ENCODE measurements at regions not wholly inside any gene's neighbourhood (a gene's known extent, or its start where the extent isn't known, plus 50 kb on each side); places are given as distances from the start of the nearest gene placed in this dataset.
"Not testable (repeated sequence)": the region's sequence is repeated elsewhere in the genome, so short reads cannot be mapped to it uniquely, and the experiment has no call there.

DNA sequence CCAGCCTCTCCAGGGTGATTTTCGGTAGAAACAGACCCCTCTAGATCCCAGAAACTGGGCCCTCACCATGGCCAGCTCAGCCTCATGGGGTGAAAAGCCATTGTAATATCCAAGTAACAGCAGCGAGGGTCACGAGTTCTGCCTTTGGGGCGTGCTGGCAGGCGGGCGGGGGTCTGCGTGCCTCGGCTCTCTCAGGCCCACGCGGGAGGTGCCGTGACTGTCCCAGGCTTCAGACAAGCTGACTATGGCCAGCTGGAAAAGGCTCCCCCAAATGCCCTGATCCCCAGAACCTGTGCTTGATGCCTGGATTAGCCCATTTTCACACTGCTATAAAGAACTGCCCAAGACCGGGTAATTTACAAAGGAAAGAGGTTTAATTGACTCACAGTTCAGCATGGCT lies 160.2 kb downstream of the LAT start:
- not testable (repeated sequence) for DNase-seq (ENCODE audit: low read depth)

- DNase-seq (ENCODE audit: low read depth), result not testable (repeated sequence)
Measured at GRCh38 chr16:29144669-29145062, 159.8 kb downstream of the LAT start.

- not testable (repeated sequence) for DNase-seq (ENCODE audit: low read depth)
Measured at GRCh38 chr16:29143739-29144668, 159.2 kb downstream of the LAT start.

DNA sequence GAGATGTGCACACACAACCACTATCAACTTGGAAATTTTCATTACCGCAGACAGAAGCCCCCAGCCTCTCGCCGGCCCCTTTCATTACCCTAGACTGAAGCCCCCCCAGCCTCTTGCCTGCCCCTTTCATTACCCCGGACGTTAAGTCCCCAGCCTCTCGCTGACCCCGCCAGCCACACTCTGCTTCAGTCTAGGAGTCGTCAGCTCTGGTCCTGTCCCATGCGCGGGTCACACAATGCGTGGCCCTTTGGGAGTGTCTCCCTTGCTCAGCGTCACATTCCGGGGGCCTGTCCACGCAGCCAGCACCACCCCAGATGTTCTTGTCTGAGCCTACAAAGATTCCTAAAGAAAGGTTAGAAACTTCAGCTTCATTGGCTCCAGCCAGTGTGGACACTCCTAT lies 157.7 kb downstream of the LAT start:
- not testable (repeated sequence) for DNase-seq (ENCODE audit: low read depth)

DNA sequence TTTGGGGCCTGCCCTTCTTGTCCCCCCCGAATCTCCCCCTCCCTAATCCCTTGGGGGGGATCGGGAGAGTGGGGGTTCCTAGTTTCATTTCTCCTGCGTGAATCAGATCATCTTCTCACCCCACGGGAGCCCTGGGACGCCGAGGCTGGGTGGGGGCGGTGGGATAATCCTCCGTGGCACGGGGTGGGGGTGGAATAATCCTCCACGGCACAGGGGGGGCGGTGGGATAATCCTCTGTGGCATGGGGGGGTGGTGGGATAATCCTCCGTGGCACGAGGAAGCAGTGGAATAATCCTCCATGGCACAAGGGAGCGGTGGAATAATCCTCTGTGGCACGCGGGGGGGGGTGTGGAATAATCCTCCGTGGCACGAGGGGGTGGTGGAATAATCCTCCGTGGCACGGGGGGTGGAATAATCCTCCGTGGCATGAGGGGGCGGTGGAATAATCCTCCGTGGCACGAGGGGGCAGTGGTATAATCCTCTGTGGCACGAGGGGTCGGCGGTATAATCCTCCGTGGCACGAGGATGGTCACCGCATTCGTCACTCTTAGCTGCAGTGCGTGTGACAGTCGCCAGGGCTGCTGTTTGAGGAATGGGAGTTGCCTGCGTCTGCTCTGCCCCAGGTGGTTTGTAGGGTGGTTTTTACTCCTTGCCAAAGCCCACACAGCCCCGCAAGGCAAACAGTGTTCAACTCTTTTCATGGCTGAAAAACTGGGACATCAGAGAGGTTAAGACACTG lies 156.9 kb downstream of the LAT start:
- DNase-seq (ENCODE audit: low read depth), result no peak

DNA sequence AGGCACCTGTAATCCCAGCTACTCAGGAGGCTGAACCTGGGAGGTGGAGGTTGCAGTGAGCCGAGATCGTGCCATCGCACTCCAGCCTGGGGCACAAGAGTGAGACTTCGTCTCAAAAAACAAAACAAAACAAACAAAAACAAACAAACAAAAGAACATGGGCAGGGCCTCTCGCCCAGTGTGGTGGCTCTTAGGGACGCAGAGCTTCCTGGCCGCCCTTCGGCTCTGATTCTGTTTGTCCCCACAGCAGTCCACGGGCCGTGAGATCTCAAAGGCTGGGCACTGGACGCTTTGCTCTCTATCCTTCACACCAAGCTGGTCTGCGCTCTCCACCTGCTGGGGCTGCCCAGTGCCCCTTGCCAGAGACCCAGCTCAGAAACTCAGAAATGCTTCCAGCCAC lies 156.3 kb downstream of the LAT start:
- DNase-seq (ENCODE audit: low read depth), result not testable (repeated sequence)

- not testable (repeated sequence) for DNase-seq (ENCODE audit: low read depth)
Measured at GRCh38 chr16:29139901-29140855, 155.3 kb downstream of the LAT start.

DNA sequence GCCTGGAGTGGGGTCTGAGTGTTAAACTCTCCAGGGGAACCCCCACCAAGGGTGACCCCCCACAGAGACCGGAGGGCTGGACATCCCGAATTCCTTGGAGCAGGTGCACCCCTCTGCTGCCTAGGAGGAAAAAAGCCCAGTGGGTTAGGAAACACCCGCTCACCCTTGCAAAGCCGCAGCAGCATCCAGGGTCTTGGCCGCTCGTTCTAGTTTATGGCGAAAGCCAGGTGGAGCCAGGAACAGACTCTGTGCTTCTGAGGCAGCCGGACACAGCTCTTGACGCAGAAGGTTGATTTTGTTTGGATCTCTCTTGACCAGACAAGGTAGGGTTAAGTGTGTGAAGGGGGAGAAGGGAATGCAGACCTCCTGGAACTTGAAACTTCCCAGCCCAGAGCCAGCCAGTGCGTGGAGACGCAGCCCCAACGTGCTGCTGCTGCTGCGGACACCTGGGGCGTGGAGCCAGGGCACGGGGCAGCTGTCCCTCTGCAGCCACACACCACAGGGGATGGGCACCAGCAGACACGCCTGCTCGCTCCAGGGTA lies 154.5 kb downstream of the LAT start:
- no peak for DNase-seq (ENCODE audit: low read depth)

DNA sequence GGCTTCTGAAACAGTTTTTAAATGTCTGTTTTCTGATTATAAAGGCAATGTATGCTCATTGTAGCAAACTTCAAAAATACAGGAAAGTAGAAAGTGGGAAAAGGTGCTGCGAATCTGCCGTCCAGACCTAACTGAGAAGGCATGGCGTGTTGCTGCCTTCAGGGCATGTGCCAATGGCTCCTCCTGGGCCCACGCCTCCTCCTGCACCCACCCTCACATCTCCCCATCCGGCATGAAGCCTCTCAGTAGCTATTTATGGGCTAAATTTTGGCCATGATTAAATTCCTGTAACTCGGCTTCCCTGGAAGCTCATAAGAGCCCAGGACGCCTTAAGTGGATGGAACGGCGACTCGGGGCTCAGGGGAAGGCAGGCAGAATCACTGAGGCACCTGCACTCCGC lies 153.8 kb downstream of the LAT start:
- not testable (repeated sequence) for DNase-seq (ENCODE audit: low read depth)

DNA sequence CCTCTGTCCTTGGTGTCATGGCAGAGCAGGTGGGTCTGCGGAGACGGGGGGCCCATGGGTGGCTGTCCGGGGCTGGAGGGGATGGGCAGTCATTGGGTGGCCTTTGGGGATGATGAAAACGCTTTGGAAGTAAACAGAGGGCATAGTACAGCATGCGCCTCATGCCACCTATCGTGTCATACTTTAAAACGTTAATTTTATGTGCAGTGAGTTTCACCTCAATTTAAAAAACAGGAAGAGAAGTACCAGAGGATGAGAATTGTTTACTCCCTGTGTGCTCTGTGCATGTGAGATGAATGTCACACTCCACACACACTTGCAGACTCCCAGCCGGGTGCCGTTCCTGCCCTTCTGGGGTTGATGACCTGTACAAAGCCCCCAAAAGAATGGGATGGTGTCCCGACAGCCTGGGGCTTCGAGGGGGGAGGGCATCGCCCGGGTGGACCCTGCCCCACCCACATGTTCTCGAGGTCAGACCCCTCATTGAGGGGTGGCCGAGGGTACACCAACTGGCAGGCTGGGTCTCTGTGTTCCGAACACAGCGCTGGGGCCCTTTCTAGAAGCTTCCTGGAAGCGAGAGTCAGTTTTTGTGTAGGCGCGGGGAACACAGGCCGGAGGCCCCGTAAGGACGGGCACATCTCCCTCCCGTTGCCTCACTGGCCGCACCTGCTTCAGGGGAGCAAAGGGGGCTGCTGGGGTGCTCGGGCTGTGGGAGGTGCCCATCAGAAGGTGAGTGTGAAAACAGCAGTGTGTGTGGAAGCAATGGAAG lies 153.2 kb downstream of the LAT start:
- not testable (repeated sequence) for DNase-seq (ENCODE audit: low read depth)

DNA sequence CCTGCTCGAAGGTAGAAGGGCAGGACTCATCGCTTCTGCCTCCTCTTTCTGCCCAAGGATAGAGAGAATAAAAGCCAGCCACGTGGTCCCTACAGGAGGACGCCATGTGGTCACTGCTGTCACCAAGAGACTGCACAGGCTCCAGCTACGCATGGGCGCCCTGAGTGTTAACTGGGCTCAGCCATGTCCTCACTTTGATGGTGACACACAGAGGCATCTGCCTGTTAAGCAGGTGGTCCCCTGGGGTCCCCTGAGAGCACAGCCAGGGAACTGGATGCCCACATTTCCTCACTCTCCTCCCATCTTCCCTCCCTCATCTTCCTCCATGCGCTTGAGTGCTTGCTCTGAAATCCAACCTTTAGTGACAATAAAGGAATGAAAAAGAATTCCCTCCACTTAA lies 152.6 kb downstream of the LAT start:
- not testable (repeated sequence) for DNase-seq (ENCODE audit: low read depth)

- not testable (repeated sequence) for DNase-seq (ENCODE audit: low read depth)
Measured at GRCh38 chr16:29136916-29137315, 152.1 kb downstream of the LAT start.

GRCh38 chr16:29136046-29136696 lies 151.3 kb downstream of the LAT start:
- DNase-seq (ENCODE audit: low read depth), result not testable (repeated sequence)

DNA sequence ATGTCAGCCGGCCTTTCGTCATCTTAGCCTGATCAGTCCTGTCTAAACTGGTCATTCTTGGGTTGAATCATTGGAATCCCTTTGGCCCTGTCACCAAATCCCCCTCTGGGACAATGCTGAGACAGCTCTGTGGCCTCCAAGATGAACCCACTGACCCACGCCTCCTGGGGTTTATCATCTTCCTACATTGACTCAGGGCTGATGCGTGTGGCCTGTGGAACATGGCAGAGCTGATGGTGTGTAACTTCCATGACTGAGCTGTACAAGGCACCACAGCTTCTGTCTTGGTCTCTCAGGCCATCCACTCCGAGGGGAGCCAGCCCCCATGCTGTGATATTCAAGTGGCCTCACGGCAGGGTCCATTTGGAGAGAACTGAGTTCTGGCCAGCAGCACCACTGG lies 150.2 kb downstream of the LAT start:
- not testable (repeated sequence) for DNase-seq (ENCODE audit: low read depth)

DNA sequence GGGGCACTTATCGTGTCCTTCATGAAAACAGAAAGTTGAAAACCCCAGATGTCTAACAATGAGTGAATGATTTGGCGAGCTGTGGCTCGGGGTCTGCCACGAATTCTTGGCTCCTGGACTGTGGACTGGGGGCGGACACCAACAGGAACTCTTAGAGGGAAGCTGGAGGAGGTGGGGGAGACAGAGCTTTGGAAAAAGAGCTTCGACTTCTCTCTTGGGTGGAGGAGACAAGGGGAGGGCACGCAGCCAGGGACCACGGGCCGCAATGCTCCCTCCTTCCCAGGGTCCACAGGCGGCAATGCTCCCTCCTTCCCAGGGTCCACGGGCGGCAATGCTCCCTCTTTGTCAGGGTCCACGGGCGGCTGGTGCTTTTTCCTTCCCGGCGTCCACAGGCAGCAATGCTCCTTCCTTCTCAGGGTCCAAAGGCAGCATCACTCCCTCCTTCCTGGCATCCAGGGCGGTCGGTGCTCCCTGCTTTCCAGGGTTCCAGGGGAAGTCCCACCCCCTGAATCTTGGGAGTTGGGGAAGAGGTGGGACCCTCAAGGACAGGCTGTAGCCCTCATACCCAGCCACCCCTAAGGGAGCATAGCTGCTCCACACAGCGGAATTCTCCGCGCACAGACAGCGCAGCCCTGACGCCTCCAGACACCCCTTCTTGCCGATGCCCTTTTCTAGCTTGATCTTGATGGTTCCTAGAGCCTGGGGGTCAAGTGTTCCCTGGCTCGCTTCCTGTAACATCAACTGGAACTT lies 149.0 kb downstream of the LAT start:
- not testable (repeated sequence) for DNase-seq (ENCODE audit: low read depth)

- DNase-seq (ENCODE audit: low read depth), result not testable (repeated sequence)
Measured at GRCh38 chr16:29132869-29133268, 148.0 kb downstream of the LAT start.

- not testable (repeated sequence) for DNase-seq (ENCODE audit: low read depth)
Measured at GRCh38 chr16:29132444-29132843, 147.6 kb downstream of the LAT start.

DNA sequence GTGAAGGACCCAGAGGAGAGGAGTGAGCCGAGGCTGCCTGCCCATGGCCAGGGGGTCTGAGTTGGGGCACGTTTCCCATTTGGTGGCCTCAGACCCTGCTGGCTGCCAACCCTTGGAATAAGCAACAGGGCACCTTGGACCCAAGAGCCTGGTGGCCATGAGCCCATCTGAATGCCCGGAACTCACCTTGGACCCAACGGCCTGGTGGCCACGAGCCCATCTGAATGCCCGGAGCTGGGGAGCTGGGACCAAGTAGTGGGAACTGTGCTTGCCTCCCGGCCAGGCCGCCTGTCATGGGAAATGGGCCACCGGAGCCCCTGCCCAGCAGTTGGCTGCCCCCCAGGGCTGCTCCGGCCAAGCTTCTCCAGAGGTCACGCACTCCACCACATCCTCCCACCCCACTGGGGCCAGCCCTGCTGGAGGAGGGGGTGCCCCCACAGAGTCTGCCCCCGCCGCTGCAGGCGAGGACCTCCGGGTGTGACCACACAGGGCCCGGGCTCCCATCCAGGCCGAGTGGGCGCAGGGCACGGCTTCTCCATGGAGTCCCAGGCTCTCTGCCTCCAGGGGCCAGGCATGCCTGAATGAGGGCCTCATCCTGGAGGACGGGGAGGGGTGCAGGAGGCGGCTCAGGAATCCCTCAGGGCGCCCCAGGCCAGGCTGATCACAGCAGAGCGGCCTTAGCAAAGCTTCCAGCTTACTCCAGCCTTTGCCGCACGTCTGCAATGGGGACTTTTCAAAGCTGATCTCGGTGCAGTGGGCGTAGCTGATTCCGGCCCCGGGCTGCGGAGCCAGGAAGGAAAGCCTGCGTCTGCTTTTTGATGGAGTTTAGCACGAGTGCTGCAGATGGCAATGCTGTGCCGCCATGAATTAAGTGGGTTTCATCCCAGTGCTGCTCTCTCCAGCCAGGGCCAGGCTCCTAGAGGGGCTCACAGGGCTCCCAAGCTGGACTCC lies 146.3 kb downstream of the LAT start:
- not testable (repeated sequence) for DNase-seq (ENCODE audit: low read depth)

Data from renal cortical epithelial cell (primary cell).